Stimulated activated CD8-positive, alpha-beta memory T cell treated with anti-CD3 and anti-CD28 coated beads, Interleukin-7, amount 100 ng/mL, for 24 hours (primary cell): ENCODE measurements at regions not wholly inside any gene's neighbourhood (a gene's known extent, or its start where the extent isn't known, plus 50 kb on each side); places are given as distances from the start of the nearest gene placed in this dataset.

Source experiments
- DNase-seq: peaks from one replicate; pipeline ENCODE4 v3.0.0-alpha.2; 2020; ENCODE audit warnings: low read depth

DNA sequence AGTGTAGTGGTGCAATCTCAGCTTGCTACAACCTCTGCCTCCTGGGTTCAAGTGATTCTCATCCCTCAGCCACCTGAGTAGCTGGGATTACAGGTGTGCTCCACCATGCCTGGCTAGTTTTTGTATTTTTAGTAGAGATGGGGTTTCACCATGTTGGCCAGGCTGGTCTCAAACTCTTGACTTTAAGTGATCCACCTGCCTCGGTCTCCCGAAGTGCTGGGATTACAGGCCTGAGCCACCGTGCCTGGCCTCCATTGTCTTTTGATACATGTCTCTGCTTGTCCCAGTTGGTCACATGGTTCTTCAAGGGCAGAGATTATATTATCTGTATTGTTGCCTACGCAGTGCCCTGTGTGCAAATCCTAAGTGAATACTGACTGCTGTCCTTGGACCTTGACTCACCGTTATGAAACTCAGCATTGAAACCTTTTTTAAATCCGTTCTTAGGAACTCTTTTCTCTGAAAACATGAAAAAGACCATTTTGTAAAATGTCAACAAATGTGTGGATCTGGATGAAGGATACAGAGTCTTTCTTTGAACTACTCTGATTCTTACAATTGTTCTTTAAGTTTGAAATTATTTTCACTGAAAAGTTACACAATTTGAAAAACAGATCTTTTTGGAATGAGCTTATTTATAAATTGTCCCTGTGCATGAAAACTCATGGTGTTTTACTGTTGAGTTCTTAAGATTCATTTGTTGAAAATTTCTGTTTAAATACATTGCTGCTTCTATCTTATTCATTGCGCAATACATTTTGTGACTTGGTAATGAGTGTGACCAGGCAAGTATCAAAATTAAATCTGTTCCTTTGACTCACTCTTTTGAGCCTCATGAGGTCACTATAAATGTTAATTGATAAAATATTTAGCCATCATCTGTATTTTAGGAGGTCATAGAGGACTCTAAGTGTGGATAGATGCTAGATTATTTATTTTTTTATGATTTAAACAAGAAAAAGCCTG is 293.5 kb downstream of the UTRN start:
- no peak for DNase-seq

DNA sequence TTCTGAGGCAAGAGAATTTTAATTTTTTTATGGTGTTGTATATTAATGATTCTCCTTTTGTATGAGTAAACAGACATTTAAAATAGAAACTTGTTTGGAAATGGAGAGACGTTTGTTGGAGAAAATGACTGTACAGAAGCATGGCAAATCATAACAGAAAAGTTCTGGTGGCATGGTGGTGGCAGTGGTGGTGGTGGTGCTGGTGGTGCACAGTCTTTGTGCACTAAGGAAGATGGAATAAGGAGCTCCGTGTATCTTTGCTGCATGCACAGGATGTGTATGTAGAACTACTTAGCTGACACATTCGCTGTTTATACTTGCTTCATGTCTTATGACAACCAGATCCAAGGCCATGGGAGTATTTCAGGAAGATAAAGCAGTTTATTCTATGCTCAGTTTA is 294.9 kb downstream of the UTRN start:
- no peak for DNase-seq

DNA sequence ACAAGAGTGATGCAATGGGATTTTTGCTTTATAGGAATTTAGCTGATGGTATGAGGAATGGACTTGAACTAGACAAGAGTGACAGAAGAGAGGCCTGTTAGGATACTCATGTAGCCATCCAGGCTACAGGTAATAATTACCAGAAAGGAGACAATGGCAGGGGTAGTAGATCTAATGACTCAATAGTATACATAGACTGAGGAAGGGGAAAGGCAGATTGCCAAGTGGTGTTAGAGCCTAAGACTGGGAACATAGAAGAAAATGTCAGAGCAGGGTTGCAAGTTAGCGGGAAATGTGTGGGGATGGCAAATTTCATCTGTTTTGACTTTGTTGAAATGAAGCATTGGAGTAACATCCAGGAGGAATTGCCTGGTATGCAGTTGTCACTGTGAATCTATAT is 295.6 kb downstream of the UTRN start:
- DNase-seq = no peak

DNA sequence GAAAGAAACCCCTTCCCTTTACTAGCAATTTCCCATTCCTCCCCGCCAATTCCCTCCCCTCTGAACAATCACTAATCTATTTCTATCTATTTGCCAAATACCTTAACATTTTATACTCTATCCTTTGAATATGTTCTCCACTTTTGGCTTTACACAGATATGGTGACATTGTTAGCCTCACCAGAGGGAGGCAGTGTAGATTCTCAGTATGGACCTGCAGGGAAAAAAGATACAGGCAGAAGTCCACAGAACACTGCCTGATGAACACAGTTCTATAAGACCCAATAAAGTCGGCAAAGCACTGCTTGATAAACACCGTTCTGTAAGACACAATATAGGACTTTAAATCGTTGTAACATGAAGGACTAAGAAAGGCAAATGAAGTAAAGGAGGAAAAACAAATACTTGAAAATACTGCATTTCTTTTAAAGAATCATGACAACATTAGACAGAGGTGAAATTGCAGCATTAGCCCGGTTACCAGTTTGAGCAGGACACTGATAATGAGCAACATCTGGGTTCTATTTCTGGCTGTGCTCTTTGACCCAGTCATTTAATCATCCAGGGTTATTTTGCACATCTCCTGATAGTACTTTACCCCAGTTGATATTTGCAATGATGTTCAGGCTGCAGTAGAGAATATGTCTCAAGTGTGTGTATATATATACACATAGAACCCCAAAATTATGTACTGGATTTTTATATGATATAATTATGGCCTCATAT is 296.8 kb downstream of the UTRN start:
- no peak for DNase-seq

DNA sequence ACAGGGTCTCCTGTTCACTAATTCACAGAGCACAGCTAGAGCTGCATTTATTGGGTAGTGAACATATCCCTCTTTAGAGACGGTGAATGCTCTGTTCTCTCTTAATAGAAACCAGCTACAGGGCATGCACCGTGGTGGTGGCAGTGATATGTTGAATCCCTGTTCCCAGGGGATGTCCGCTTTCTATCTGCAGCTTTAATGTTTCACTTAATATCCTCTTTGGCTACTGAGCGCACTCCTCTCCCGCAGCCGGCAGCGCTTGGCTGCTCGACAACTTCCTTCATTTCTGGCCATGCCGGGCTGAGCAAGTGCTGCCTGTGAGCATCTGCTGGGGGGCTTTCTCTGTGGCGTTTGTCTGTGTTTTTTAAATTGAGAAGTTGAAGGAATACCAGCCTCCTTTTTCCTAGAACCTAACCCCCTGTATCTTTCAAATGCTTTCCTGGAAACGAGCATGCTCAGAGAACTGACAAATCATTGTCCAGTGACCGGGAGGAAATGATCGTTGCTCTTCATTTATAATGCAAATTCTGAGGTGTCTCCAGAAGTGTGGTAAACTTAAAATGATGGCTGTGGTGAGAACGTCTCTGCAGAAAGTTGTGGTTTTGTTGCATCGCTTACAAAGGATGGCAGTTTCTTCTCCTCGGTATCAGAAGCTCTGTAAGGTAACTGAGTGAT is 297.9 kb downstream of the UTRN start:
- no peak for DNase-seq

DNA sequence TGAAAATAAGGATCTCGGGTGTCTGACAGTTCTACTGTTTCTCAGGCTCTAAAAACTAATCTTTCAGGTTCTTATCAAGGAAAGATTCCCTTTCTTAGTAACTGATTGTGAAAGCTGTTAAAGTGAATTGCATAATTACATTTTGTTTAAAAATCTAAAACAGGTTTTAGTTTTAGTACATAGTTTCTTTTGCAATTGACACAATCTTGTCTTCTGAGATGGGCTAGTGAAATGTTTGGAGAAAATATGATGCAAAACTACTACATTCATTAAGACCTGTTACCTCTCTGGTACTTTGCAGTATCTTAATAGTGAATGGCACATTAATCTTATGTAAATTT is 298.4 kb downstream of the UTRN start:
- DNase-seq = no peak

DNA sequence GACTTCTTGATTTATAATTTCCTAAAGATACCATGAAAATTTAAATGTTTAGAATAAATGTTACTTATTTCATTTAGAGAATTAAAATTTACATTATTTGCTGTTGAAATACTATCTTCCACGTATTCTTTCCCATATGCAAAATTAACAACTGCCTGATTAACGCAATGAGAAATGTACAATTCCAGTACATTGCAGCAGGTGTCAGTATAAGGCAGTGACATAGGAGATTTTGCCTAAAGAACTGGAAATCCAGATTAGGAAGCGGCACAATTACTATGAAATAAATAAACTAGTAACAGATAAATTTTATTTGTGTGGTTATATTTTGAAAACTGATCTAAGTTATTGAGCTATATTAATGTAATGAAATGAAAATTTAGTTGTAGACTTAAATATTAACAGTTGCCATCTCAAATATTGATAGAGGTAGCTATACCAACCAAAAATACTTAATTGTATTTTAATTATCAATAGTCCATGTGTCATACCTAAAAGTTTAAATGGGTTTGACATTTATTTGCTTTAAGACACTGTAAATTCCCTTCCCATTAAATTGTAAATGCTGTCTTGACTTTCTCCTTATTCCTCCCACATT is 300.2 kb downstream of the UTRN start:
- DNase-seq = no peak

DNA sequence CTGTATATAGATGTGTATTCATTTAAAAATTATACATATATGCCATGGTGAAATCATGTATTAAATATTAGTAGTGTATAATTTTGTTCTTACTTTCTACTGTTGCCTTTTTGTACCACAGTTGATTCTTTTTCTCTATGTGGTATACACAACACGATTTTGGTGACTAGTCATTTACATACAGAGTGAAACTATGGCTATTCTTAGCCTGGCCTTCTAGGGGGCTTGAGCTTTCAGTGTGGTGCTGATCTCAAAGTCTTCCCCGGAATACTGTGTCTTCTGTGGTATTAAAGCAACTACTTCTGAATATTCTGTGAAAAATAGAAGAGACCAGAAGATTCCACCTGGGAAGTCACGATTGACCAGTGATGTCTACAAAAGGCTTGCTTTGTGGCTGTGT is 301.9 kb downstream of the UTRN start:
- no peak for DNase-seq

DNA sequence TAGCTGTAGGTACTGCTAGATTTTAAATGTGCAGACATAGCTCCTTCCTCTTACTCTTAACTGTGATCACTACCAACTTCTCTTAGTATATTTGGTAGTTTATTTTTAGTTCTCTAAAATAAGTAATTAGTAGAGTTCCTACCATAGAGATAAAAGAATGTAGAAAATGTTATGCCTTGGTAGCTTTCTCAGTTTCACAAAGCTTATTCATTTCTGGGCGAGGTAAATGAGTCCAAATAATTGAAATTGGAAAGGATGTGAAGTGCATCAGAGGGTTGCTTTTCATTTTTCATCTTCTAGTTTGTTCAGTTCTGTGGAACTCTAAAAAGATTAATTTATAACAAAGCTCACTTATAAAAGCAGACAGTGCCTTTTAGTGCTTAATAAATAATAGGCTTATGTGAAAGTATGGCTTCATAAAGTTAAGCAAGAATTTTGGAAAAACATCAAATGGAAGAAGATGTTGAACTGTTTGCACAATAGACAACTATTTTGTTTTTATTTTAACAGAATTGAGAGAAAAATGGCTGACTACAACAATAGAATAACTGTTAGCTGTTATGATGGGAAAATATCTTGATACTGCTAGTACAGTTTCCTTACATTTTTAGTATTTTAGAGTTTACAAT is 303.7 kb downstream of the UTRN start:
- DNase-seq = no peak

DNA sequence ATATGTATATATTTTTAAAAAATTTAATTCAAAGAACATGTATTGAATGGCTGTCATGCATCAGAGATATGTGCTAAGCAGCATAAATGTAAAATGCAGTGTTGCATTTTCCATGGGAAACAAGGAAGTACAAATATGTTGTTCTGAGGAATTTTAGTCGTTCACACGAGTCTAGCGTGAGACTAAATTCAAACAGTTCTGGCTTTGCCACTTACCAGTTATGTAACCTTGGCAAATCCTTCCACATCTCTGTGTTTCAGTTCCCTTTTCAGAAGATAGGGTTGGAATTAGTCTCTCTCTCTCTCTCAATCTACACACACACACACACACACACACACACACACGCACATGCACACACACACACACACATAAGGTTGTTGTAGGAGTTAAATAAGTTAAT is 305.4 kb downstream of the UTRN start:
- DNase-seq = no peak

DNA sequence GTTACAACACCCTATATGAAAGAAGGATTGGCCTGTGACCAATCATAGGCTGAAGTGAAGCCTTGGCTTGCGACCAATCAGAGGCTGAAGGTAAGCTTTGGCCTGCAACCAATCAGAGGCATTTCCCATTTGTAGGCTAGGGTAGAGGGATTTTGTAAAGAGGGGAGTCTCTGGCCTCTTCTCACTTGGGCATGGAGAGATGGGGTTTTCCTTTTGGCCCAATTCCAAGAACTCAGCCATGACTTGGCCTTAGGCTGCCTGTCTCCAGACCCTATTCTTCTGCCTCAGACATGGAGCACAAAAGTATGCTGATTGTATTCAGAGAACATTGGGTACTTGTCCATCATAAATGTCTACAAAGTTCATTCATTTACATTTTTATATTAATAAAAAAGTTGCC is 308.3 kb downstream of the UTRN start:
- DNase-seq = no peak

DNA sequence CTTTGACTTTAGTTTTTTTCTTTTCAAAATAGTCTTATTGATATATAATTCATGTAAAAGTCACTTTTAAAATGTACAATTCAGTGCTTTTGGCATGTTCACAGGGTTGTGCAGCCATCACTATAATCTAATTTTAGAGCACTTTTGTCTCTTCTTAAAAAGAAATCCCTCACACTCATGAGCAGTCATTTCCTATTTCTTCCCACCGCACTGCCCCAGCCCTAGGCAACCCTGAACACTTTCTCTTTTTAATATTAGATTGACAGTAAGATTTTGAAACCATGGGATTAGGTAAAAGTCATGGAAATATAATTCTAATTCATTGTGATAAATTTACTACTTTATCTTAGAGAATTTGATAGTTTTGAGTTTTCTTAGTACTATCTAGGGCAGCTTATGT is 309.4 kb downstream of the UTRN start:
- DNase-seq = no peak

DNA sequence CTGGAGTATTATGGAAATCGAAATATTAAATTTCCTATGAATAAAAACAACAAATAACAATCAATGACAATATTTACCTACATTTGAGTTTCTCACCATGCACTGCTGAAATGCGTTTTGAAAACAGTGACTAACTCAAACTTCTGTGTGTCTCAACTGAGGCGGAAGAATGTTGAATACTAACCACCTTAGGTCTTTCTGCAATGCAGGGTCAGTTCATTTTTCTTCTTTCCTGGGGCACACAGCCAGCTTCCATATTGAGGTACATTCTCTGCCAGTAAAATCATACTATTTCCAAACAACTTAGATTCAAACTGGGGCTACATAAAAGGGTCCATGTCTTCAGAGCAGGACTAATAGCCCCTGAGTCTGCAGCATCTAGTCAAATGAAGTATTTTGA is 310.1 kb downstream of the UTRN start:
- no peak for DNase-seq

DNA sequence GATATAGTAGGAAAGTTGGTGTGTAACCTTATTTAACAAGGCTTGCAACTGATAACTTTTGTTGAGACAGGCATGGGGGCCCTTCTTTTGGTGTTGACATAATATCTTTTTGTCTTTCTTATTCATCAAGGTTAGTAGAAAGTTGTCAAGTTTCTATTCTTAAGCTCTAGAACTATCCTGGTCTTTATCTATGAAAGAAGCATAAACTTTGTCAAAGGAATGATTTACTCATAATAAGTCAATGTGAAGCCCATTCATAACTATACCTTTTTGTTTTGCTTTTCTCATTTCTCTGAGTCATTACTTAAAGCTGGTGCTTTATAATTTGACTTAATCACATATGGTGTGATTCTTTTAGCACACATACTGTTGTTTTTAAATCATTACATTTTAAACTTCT is 312.4 kb downstream of the UTRN start:
- DNase-seq = no peak

DNA sequence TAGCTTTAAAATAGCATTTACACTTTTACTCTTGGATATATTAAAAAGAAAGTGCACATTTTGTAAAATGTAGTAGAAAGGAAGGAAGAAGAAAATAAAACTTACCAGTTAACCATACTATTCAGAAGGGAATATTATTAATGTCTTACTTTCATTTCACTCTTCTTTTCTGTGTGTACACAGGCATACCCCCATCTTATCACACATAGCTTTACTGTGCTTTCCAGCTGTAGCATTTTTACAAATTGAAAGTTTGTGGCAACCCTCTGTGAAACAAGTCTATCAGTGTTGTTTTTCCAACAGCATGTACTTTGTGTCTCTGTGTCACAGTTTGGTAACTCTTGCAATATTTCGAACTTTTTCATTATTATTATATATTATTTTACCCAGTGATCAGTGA is 314.5 kb downstream of the UTRN start:
- no peak for DNase-seq

DNA sequence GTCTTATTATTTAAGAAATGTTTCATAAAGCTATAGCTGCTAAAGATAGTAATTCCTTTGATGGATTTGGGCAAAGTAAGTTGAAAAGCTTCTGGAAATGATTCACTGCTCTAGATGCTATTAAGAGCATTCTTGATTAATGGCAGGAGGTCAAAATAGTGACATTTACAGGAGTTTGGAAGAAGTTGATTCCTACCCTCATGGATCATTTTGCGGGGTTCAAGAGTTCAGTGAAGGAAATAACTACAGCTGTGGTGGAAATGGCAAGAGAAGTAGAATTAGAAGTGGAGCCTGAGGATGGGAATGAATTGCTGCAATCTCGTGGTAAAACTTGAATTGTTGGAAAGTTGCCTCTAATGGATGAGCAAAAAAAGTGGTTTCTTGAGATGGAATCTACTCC is 316.1 kb downstream of the UTRN start:
- DNase-seq = no peak

DNA sequence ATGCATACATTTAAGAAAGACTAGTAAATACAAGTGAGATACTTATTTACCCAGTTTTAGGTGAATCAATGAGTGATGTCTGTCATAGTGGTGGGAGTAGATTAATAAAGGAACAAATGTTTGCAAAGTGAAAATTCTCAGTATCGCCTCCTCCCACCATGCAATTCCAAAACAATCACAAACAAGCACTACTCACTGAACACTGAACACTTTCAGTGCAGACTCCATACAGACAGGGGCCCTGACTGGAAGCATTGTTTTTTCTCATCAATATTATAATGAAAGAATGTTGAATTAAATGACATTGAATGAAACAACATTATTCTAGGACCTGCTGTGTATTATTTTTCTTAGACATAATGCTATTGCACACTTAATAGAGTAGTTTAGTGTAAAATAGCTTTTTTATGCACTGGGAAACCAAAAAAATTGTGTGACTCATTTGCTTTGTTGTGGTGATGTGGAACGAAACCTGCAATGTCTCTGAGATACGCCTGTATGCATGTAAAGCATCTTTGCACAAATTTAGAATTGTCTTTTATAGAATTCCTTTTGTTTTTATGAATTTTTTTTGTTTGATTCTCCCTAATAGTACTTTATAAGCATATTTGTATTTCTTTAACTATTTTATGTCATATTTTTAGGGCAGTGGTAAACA is 317.5 kb downstream of the UTRN start:
- no peak for DNase-seq

DNA sequence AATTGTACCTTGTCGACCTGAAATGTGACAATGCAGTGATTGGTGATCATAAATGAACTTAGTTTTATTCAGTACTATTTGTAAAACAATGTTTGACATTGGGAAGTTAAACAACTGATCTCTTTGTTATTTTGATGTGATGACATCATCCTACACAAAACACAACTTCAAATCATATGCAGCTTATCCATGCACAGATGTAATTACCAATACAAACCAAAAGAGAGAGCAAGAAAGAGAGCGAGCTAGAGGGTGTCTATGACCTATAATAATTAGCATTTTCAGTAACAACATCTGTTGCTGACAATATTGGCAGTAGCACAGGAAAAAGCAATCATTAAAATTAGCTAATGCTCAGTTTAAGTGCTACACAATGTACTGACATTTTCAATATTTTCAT is 320.9 kb downstream of the UTRN start:
- DNase-seq = no peak

DNA sequence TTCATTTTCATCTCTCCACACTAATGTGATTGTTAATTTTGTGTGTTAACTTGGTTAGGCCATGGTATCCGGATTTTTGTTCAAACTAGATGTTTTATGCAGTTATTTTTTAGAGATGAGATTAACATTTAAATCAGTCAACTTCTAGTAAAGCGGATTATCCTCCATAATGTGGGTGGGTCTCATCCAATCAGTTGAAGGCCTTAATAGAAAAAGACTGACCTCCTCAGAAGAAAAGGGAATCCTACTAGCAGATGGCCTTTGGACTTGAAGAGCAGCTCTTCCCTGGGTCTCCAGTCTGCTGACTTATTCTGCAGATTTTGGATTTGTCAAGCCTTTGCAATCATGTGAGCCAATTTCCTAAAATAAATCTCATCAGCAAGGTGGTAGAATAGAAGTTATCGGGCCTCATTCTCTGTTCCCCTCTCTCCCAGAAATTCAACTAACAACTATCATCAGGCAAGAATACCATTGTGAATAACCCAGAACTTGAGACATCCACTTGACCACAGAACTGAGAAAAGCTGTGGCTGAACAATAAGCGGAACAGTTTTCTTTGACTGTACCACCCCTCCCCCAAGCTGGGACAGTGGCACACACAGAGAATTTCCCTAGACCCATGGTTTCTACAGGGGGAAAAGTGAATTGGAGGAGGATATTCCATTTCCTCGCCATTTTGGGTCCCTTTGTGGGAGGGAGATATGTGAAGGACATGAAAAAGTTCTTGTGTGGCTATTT is 323.0 kb downstream of the UTRN start:
- no peak for DNase-seq

DNA sequence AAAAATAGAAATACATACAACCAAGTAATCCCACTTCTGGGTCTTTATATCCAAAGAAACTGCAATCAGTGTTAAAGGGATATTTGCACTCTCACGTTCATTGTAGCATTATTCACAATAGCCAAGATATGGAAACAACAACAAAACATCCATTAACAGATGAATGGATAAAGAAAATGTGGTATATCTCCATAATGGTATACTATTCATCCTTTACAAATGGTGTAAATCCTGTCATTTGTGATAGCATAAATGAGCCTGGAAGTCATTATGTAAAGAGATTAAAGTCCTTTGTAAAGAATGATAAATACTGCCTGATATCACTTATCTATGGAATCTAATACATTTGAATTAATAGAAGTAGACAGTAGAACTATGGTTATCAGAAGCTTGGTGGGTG is 327.7 kb downstream of the UTRN start:
- no peak for DNase-seq

DNA sequence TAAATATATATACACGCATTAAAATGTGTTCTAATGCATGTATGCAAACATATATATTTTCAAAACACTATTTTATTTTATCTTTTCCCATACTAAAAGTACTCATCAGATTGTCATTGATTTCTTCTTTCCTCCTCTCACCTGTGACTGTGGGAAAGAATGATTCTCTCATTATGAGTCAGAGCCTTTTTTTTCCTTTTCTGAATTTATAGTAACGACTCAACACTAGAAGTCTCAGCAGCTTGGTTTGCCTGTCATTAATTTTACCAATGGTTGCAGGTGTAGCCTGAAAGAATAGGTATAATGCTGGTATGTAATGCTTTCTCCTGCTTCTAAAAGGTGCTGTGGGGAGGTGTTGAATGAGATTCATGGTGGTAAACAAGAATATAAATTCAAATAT is 328.7 kb downstream of the UTRN start:
- DNase-seq = no peak
